SU-DHL-6 (cell line): ENCODE measurements at regions not wholly inside any gene's neighbourhood (a gene's known extent, or its start where the extent isn't known, plus 50 kb on each side); places are given as distances from the start of the nearest gene placed in this dataset.

Experiments
- EZH2phosphoT487 ChIP-seq: fragments of 200-600 bp; sonication (generic), shearing (Covaris generic); conservative IDR thresholded peaks from 2 replicates; pipeline ENCODE4 v1.6.1; 2018; ENCODE audit warnings: mild to moderate bottlenecking, antibody characterized with exemption, low read length, moderate library complexity, mixed read lengths
- TF ChIP-seq, protein P1 (sequence below): fragments of 200-600 bp; sonication (generic); IDR thresholded peaks from one replicate; pipeline ENCODE4 v1.5.1; 2017; ENCODE audit warnings: antibody characterized with exemption, mild to moderate bottlenecking, low read length, moderate library complexity; ENCODE audit not compliant: insufficient read depth, poor library complexity, severe bottlenecking

DNA sequence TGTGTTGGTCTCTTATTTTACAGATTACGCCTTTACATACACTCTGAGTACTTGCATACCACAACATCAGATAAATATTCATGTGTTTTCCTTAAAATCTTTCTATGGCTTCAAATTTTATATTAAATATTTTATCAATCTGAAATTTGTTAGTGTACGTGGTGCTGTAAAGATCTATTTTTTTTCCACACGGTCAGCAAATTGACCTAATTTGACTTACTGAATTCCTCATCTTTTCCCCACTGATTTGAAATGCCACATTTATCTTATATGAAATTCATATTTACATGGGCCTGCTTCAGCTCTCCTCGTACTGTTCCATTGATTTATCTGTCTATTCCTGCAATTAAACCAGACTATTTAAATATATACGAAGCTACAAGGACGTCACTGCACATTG lies 433.8 kb upstream of the ZNF507 start:
- TF ChIP-seq, protein P1, sequence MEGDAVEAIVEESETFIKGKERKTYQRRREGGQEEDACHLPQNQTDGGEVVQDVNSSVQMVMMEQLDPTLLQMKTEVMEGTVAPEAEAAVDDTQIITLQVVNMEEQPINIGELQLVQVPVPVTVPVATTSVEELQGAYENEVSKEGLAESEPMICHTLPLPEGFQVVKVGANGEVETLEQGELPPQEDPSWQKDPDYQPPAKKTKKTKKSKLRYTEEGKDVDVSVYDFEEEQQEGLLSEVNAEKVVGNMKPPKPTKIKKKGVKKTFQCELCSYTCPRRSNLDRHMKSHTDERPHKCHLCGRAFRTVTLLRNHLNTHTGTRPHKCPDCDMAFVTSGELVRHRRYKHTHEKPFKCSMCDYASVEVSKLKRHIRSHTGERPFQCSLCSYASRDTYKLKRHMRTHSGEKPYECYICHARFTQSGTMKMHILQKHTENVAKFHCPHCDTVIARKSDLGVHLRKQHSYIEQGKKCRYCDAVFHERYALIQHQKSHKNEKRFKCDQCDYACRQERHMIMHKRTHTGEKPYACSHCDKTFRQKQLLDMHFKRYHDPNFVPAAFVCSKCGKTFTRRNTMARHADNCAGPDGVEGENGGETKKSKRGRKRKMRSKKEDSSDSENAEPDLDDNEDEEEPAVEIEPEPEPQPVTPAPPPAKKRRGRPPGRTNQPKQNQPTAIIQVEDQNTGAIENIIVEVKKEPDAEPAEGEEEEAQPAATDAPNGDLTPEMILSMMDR: no peak
- no peak for TF ChIP-seq EZH2phosphoT487
